ENCODE measurements at regions not wholly inside any gene's neighbourhood (a gene's known extent, or its start where the extent isn't known, plus 50 kb on each side); places are given as distances from the start of the nearest gene placed in this dataset.

GRCh38 chr7:34361663-34362250 lies 296.3 kb upstream of the NPSR1 start:
- TF ChIP-seq EZH2 (IDR thresholded peaks at IDR 0.05), result no peak
- no peak for TF ChIP-seq POLR2AphosphoS5 (IDR thresholded peaks at IDR 0.05; ENCODE audit: borderline replicate concordance, low read depth, low read length)
